Testis (tissue), 2 donors: ENCODE measurements at regions not wholly inside any gene's neighbourhood (a gene's known extent, or its start where the extent isn't known, plus 50 kb on each side); places are given as distances from the start of the nearest gene placed in this dataset.

ENCODE experiments used
- POLR2A ChIP-seq: fragments of 450-650 bp; IDR thresholded peaks from one replicate; pipeline ENCODE4 v1.6.1; 2017; ENCODE audit warnings: antibody characterized with exemption, mild to moderate bottlenecking, moderate library complexity
- TF ChIP-seq, protein P1 (sequence below), 3 experiments: fragments of 450-650 bp in 2 of 3; fragments of 200-600 bp in 1 of 3; sonication (generic) in 1 of 3; IDR thresholded peaks; one replicate each; pipeline ENCODE4 v1.5.1; 2016 to 2019; ENCODE audit warnings: antibody characterized with exemption in 3 of 3, mild to moderate bottlenecking in 2 of 3, moderate library complexity in 1 of 3

DNA sequence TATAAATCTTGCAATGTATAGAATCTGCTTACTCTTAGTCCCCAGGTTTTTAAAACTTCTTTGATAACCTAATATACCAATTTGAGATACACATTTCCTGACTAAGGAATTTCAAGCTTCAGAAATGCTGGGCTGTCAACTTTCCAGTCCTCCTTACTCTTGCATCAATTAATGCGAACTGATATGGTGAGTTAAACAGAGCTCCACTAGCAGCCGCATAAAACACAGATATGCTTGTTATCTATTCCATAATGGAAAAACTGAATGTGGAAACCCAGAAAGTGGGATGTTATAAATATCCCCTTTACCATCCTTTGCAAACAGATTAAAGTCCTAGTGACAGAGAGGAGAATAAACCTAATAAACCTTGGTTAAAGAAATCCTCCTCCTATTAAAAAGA, 1913.7 kb downstream of the STIM2 start:
- TF ChIP-seq, protein P1, sequence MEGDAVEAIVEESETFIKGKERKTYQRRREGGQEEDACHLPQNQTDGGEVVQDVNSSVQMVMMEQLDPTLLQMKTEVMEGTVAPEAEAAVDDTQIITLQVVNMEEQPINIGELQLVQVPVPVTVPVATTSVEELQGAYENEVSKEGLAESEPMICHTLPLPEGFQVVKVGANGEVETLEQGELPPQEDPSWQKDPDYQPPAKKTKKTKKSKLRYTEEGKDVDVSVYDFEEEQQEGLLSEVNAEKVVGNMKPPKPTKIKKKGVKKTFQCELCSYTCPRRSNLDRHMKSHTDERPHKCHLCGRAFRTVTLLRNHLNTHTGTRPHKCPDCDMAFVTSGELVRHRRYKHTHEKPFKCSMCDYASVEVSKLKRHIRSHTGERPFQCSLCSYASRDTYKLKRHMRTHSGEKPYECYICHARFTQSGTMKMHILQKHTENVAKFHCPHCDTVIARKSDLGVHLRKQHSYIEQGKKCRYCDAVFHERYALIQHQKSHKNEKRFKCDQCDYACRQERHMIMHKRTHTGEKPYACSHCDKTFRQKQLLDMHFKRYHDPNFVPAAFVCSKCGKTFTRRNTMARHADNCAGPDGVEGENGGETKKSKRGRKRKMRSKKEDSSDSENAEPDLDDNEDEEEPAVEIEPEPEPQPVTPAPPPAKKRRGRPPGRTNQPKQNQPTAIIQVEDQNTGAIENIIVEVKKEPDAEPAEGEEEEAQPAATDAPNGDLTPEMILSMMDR (IDR thresholded peaks at IDR 0.05): no peak
- TF ChIP-seq POLR2A: no peak
